Adrenal gland (tissue), 9 donors: ENCODE measurements at regions not wholly inside any gene's neighbourhood (a gene's known extent, or its start where the extent isn't known, plus 50 kb on each side); places are given as distances from the start of the nearest gene placed in this dataset.

Experiments used
- DNase-seq, 7 donors: peaks; one replicate each; pipeline ENCODE4 v3.0.0-alpha.2; 2019 to 2020
- H3K27ac ChIP-seq, 5 donors: fragments of 200-600 bp; sonication (generic) in 4 of 5; 1 replicate in 3 of 5; 2 replicates in 2 of 5; pipeline versions ENCODE4 v1.5.1 to v1.8.0; 2016 to 2020; ENCODE audit warnings: mild to moderate bottlenecking in 1 of 5
- H3K27me3 ChIP-seq: fragments of 200-600 bp; 2 replicates; pipeline ENCODE4 v1.8.0; 2021
- H3K36me3 ChIP-seq, 2 donors: fragments of 200-600 bp; replicated peaks in 1 of 2; 1 replicate in 1 of 2; 2 replicates in 1 of 2; pipeline versions ENCODE4 v1.5.1 to v1.8.0; 2018 to 2022
- H3K4me1 ChIP-seq, 2 donors: fragments of 200-600 bp; replicated peaks in 1 of 2; 1 replicate in 1 of 2; 2 replicates in 1 of 2; pipeline versions ENCODE4 v1.5.1 to v1.8.0; 2018 to 2021
- H3K4me3 ChIP-seq, 4 donors: fragments of 200-600 bp; sonication (generic) in 3 of 4; one replicate each; pipeline ENCODE4 v1.5.1; 2016 to 2018
- H3K9me3 ChIP-seq, 3 donors: fragments of 200-600 bp; sonication (generic) in 1 of 3; replicated peaks in 1 of 3; 1 replicate in 2 of 3; 2 replicates in 1 of 3; pipeline versions ENCODE4 v1.5.1 to v1.8.0; 2016 to 2021
- POLR2A ChIP-seq, 2 donors: fragments of 450-650 bp; IDR thresholded peaks; one replicate each; pipeline ENCODE4 v1.6.1; 2017; ENCODE audit warnings: antibody characterized with exemption in 2 of 2, mild to moderate bottlenecking in 2 of 2, moderate library complexity in 1 of 2
- WGBS, 4 donors: extraction: QIAGEN DNeasy Blood & Tissue Kit in 2 of 4; methylation state at CpG; one replicate each; pipeline versions ENCODE4 v1.1.5 to v1.1.7; 2013 to 2017; 5-methylcytosine and 5-hydroxymethylcytosine counted together
- intact Hi-C, 2 donors: fragments of 100-400 bp; cut with DNase I; formaldehyde crosslinking; loops; one replicate each; pipeline versions ENCODE4 v1.14.1 to v1.15.0; 2022 to 2023
- TF ChIP-seq, protein P1 (sequence below), 6 experiments: fragments of 450-650 bp in 4 of 6; fragments of 200-600 bp in 2 of 6; sonication (generic) in 1 of 6; IDR thresholded peaks; 1 replicate in 5 of 6; 2 replicates in 1 of 6; pipeline versions ENCODE4 v1.5.1 to v1.8.0; 2016 to 2021; ENCODE audit warnings: antibody characterized with exemption in 6 of 6, mild to moderate bottlenecking in 2 of 6, moderate library complexity in 1 of 6
- donor health status: healthy with polysubstance abuse.
- donor health status: Bipolar disorder and iron deficiency.
- donor health status: DM: yes; HTN: yes; CAD: no.
- donor health status: DM: no; HTN: no; CAD: no.
- donor health status: DM: no; HTN: no; CAD: no.

GRCh38 chr10:131620314-131620713 is 280.5 kb upstream of the PPP2R2D start:
- DNase-seq = no peak
- intact Hi-C loops = no loop called here
- 78 to 90% (median 80%) methylated on average over 3 to 6 of the region's 6 CpGs; no CpG with 5 or more reads in 1 of the 4 donors for WGBS, 4 donors

GRCh38 chr10:131620904-131621303 is 279.9 kb upstream of the PPP2R2D start:
- Histone ChIP-seq H3K27me3 (no peaks in the 10 kb centered on the region), H3K27ac (no peak overlapping the region), H3K4me3 (no peak overlapping the region), H3K9me3 (no peaks in the 10 kb centered on the region), H3K4me1 (no peaks in the 10 kb centered on the region), H3K36me3 (no peaks in the 10 kb centered on the region)
- DNase-seq = no peak
- intact Hi-C loops = no loop called here
- no peak for TF ChIP-seq POLR2A (IDR thresholded peaks at IDR 0.05)
- TF ChIP-seq, protein P1, sequence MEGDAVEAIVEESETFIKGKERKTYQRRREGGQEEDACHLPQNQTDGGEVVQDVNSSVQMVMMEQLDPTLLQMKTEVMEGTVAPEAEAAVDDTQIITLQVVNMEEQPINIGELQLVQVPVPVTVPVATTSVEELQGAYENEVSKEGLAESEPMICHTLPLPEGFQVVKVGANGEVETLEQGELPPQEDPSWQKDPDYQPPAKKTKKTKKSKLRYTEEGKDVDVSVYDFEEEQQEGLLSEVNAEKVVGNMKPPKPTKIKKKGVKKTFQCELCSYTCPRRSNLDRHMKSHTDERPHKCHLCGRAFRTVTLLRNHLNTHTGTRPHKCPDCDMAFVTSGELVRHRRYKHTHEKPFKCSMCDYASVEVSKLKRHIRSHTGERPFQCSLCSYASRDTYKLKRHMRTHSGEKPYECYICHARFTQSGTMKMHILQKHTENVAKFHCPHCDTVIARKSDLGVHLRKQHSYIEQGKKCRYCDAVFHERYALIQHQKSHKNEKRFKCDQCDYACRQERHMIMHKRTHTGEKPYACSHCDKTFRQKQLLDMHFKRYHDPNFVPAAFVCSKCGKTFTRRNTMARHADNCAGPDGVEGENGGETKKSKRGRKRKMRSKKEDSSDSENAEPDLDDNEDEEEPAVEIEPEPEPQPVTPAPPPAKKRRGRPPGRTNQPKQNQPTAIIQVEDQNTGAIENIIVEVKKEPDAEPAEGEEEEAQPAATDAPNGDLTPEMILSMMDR (IDR thresholded peaks at IDR 0.05) = no peak
- WGBS, 4 donors = 75 to 85% (median 80%) methylated on average over 6 to 7 of the region's 7 CpGs

More at GRCh38 chr10:131620314-131620713, 280.5 kb upstream of the PPP2R2D start:
- Histone ChIP-seq H3K27me3 (no peaks in the 10 kb centered on the region), H3K9me3 (no peaks in the 10 kb centered on the region), H3K4me1 (no peaks in the 10 kb centered on the region), H3K36me3 (no peaks in the 10 kb centered on the region), H3K4me3 (no peak overlapping the region), H3K27ac (no peak overlapping the region)
- TF ChIP-seq, protein P1 (IDR thresholded peaks at IDR 0.05) = no peak
- no peak for TF ChIP-seq POLR2A (IDR thresholded peaks at IDR 0.05)

GRCh38 chr10:131621784-131622624 is 278.8 kb upstream of the PPP2R2D start:
- Histone ChIP-seq H3K36me3 (no peaks in the 10 kb centered on the region), H3K4me3 (no peak overlapping the region), H3K9me3 (no peaks in the 10 kb centered on the region), H3K27ac (no peak overlapping the region), H3K27me3 (no peaks in the 10 kb centered on the region), H3K4me1 (no peaks in the 10 kb centered on the region)
- intact Hi-C loops = no loop called here
- WGBS, 4 donors = 86 to 91% (median 88%) methylated on average over 14 to 22 of the region's 22 CpGs
- TF ChIP-seq, protein P1 (IDR thresholded peaks at IDR 0.05) = no peak
- TF ChIP-seq POLR2A (IDR thresholded peaks at IDR 0.05) = no peak
- DNase-seq = no peak

DNA sequence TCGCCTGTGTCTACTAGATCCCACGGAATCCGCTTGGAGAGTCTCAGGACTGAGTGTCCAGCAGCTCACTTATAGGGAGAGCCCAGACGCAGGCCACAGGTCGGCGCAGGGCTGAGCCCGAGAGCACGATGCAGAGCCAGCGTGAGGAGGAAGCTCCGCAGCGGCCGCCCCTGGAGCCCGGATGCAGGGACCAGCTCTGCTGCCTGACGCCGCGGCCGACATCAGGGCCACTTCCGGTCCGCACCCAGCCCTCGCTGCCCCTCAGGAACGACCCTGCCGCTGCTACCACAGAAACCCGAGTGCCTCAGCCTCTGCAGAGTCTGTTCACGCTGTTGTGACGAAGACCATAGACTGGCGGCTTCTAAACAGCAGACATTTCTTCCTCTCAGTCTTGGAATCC is 275.8 kb upstream of the PPP2R2D start:
- no peak overlapping the region for H3K4me3 ChIP-seq
- DNase-seq = no peak
- no peaks in the 10 kb centered on the region for H3K36me3 ChIP-seq
- no peak overlapping the region for H3K27ac ChIP-seq
- WGBS, 4 donors = 86 to 91% (median 88%) methylated on average over 10 to 26 of the region's 26 CpGs
- no peaks in the 10 kb centered on the region for H3K9me3 ChIP-seq
- H3K27me3 ChIP-seq = no peaks in the 10 kb centered on the region
- intact Hi-C loops = no loop called here
- no peaks in the 10 kb centered on the region for H3K4me1 ChIP-seq
- no peak for TF ChIP-seq POLR2A (IDR thresholded peaks at IDR 0.05)
- TF ChIP-seq, protein P1 (IDR thresholded peaks at IDR 0.05) = no peak
